A549 (cell line): ENCODE measurements at regions not wholly inside any gene's neighbourhood (a gene's known extent, or its start where the extent isn't known, plus 50 kb on each side); places are given as distances from the start of the nearest gene placed in this dataset.

Experiments used
- ATAC-seq, 2 experiments: fragments of 200-7000 bp in 1 of 2; fragments of >200 bp in 1 of 2; cut with Nextera tagmentation in 1 of 2; cut with Tn5 transposase in 1 of 2; 3 replicates each; pipeline versions ENCODE4 v1.8.0 to v1.9.1; 2018 to 2020; ENCODE audit warnings: mild to moderate bottlenecking in 1 of 2, moderate library complexity in 1 of 2
- CTCF ChIA-PET: fragments of 300-600 bp; sonication (Branson Sonifier 250); formaldehyde crosslinking; extraction: SDS; loops from one replicate; lab custom pipeline; 2021; ENCODE audit warnings: antibody characterized with exemption, inconsistent platforms; lab: Yijun Ruan, JAX
- POLR2A ChIA-PET: fragments of 350-600 bp; formaldehyde crosslinking; extraction: SDS; loops from one replicate; lab custom pipeline; 2021; ENCODE audit warnings: antibody characterized with exemption, inconsistent platforms; lab: Yijun Ruan, JAX
- DNase-seq, 2 experiments: peaks; one replicate each; pipeline versions ENCODE4 v3.0.0 to v3.0.0-alpha.2; 2011 to 2016; ENCODE audit warnings: low read depth in 1 of 2, low spot score in 1 of 2
- FAIRE-seq: peaks from 2 replicates; lab custom pipeline; 2011; peaks lifted over from hg19 to GRCh38; lab: Jason Lieb, UNC
- H3K27ac ChIP-seq, 2 experiments: fragments of >200 bp; sonication (Bioruptor Twin); formaldehyde crosslinking; 3 replicates each; pipeline ENCODE4 v1.5.1; 2016 to 2017
- H3K4me1 ChIP-seq: fragments of >200 bp; sonication (Bioruptor Twin); formaldehyde crosslinking; 3 replicates; pipeline ENCODE4 v1.6.1; 2016
- H3K4me2 ChIP-seq: fragments of >200 bp; sonication (Bioruptor Twin); formaldehyde crosslinking; 3 replicates; pipeline ENCODE4 v1.6.1; 2016
- H3K4me3 ChIP-seq: fragments of >200 bp; sonication (Bioruptor Twin); formaldehyde crosslinking; 3 replicates; pipeline ENCODE4 v1.5.1; 2016
- H3K9me3 ChIP-seq: fragments of >200 bp; sonication (Bioruptor Twin); formaldehyde crosslinking; 3 replicates; pipeline ENCODE4 v1.6.1; 2016
- BCL3 ChIP-seq: fragments of >200 bp; sonication (Bioruptor Twin); formaldehyde crosslinking; IDR thresholded peaks from 3 replicates; pipeline ENCODE4 v1.6.1; 2016
- BHLHE40 ChIP-seq: IDR thresholded peaks from 2 replicates; pipeline ENCODE4 v1.6.1; 2012; ENCODE audit warnings: low read depth, low read length, inconsistent platforms
- CHD2 ChIP-seq: fragments of 150-350 bp; IDR thresholded peaks from 2 replicates; pipeline ENCODE4 v1.6.1; 2014; ENCODE audit warnings: low read length; ENCODE audit not compliant: partially characterized antibody
- CHD4 ChIP-seq: fragments of 200-600 bp; sonication (generic); IDR thresholded peaks from 2 replicates; pipeline ENCODE4 v1.6.1; 2016; ENCODE audit warnings: antibody characterized with exemption, mild to moderate bottlenecking, borderline replicate concordance
- EHF ChIP-seq: fragments of 250-450 bp; sonication (Bioruptor Pico); IDR thresholded peaks from 2 replicates; pipeline ENCODE4 v1.5.0; 2020; ENCODE audit warnings: mild to moderate bottlenecking
- FOSL2 ChIP-seq, 2 experiments: fragments of 450-650 bp in 1 of 2; fragments of >200 bp in 1 of 2; sonication (Bioruptor Twin) in 1 of 2; formaldehyde crosslinking; IDR thresholded peaks; 2 replicates each; pipeline versions ENCODE4 v1.5.0 to v1.6.1; 2016 to 2020; ENCODE audit warnings: mild to moderate bottlenecking in 1 of 2, moderate library complexity in 1 of 2
- GATA3 ChIP-seq: IDR thresholded peaks from 2 replicates; pipeline ENCODE4 v1.6.1; 2012; ENCODE audit warnings: borderline replicate concordance
- HMGXB4 ChIP-seq: fragments of 250-450 bp; sonication (Bioruptor Pico); IDR thresholded peaks from 2 replicates; pipeline ENCODE4 v1.5.0; 2021; ENCODE audit warnings: mild to moderate bottlenecking, moderate library complexity, borderline replicate concordance
- HOXB13 ChIP-seq: fragments of 250-450 bp; sonication (Bioruptor Pico); IDR thresholded peaks from 2 replicates; pipeline ENCODE4 v1.5.0; 2020; ENCODE audit warnings: low read depth, mild to moderate bottlenecking, moderate library complexity
- MAFK ChIP-seq: fragments of 450-650 bp; IDR thresholded peaks from 2 replicates; pipeline ENCODE4 v1.6.1; 2014; ENCODE audit not compliant: partially characterized antibody
- MAZ ChIP-seq: fragments of 150-350 bp; IDR thresholded peaks from 2 replicates; pipeline ENCODE4 v1.6.1; 2014; ENCODE audit warnings: antibody characterized with exemption, low read depth, low read length, borderline replicate concordance
- NPAS2 ChIP-seq: fragments of 250-450 bp; sonication (Bioruptor Pico); IDR thresholded peaks from 2 replicates; pipeline ENCODE4 v1.8.0; 2022; ENCODE audit warnings: mild to moderate bottlenecking, moderate library complexity, borderline replicate concordance
- POLR2A ChIP-seq: IDR thresholded peaks from 2 replicates; pipeline ENCODE4 v1.6.1; 2012; ENCODE audit warnings: mild to moderate bottlenecking, low read length
- POLR2AphosphoS2 ChIP-seq: conservative IDR thresholded peaks from 2 replicates; pipeline ENCODE4 v1.6.1; 2012; ENCODE audit warnings: low read length, improper control_type of control experiment, inconsistent platforms
- RARB ChIP-seq: fragments of 250-450 bp; sonication (Bioruptor Pico); IDR thresholded peaks from 2 replicates; pipeline ENCODE4 v1.8.0; 2021; ENCODE audit warnings: mild to moderate bottlenecking, moderate library complexity
- RFX5 ChIP-seq: fragments of 450-650 bp; IDR thresholded peaks from 2 replicates; pipeline ENCODE4 v1.7.1; 2014; ENCODE audit warnings: antibody characterized with exemption, mild to moderate bottlenecking, moderate library complexity
- SMC3 ChIP-seq: fragments of >200 bp; sonication (Bioruptor Twin); formaldehyde crosslinking; IDR thresholded peaks from 3 replicates; pipeline ENCODE4 v1.6.1; 2018; ENCODE audit warnings: inconsistent platforms
- TFCP2L1 ChIP-seq: fragments of 250-450 bp; sonication (Bioruptor Pico); IDR thresholded peaks from 2 replicates; pipeline ENCODE4 v1.5.0; 2021; ENCODE audit warnings: mild to moderate bottlenecking
- ZC3H11A ChIP-seq: fragments of 450-650 bp; IDR thresholded peaks from 2 replicates; pipeline ENCODE4 v1.6.1; 2014; ENCODE audit warnings: antibody characterized with exemption, mild to moderate bottlenecking
- ZNF302 ChIP-seq: fragments of 250-450 bp; sonication (Bioruptor Pico); IDR thresholded peaks from 2 replicates; pipeline ENCODE4 v1.9.0; 2021; ENCODE audit warnings: inconsistent platforms, mild to moderate bottlenecking, moderate library complexity
- WGBS: methylation state at CpG from one replicate; pipeline ENCODE4 v1.1.6; 2017; ENCODE audit errors: missing lambda C conversion rate; 5-methylcytosine and 5-hydroxymethylcytosine counted together

GRCh38 chr14:66135831-66136230 is 350.3 kb upstream of the CCDC196 start (continued):
- no peak for TF ChIP-seq BCL3
- no peak for TF ChIP-seq TFCP2L1 (CRISPR knock-in tag)

GRCh38 chr14:66137081-66137480 is 349.1 kb upstream of the CCDC196 start:
- ChIA-PET CTCF (no interaction called here), POLR2A (no interaction called here)
- Histone ChIP-seq H3K4me1 (no peaks in the 10 kb centered on the region), H3K4me2 (no peak overlapping the region), H3K27ac (no peak overlapping the region), H3K9me3 (no peaks in the 10 kb centered on the region)
- no peak for ATAC-seq
- no peak for DNase-seq
- FAIRE-seq: no peak
- 57% methylated on average over 8 of the region's 8 CpGs for WGBS
- TF ChIP-seq HMGXB4 (CRISPR knock-in tag) (no peak), POLR2AphosphoS2 (no peak), TFCP2L1 (CRISPR knock-in tag) (no peak), MAFK (no peak), ZNF302 (CRISPR knock-in tag) (no peak), POLR2A (no peak), NPAS2 (CRISPR knock-in tag) (no peak)
- TF ChIP-seq, all 56 proteins: peak for 0
- no peak overlapping the region for H3K4me3 ChIP-seq

GRCh38 chr14:66139432-66139831 is 346.7 kb upstream of the CCDC196 start:
- no peak for FAIRE-seq
- no peak overlapping the region for H3K4me3 ChIP-seq

More at GRCh38 chr14:66139432-66139831, 346.7 kb upstream of the CCDC196 start:
- DNase-seq (no peak), ATAC-seq (no peak)
- H3K4me1 ChIP-seq: no peaks in the 10 kb centered on the region
- POLR2A ChIA-PET: no interaction called here
- TF ChIP-seq RARB: no peak
- TF ChIP-seq SMC3: no peak
- TF ChIP-seq EHF (CRISPR knock-in tag): no peak
- no peak for TF ChIP-seq RFX5
- no peak for TF ChIP-seq MAZ
- TF ChIP-seq HOXB13 (CRISPR knock-in tag): no peak
- no peak for TF ChIP-seq CHD4
- no peak for TF ChIP-seq HMGXB4 (CRISPR knock-in tag)
- TF ChIP-seq BHLHE40: no peak
- no peak for TF ChIP-seq TFCP2L1 (CRISPR knock-in tag)
- TF ChIP-seq GATA3: no peak
- no peak for TF ChIP-seq ZC3H11A
- TF ChIP-seq FOSL2 (IDR thresholded peaks at IDR 0.05): no peak
- TF ChIP-seq FOSL2 (CRISPR knock-in tag; IDR thresholded peaks at IDR 0.05): no peak
- no peak for TF ChIP-seq CHD2
- CTCF ChIA-PET: interaction anchor here (0.6 kb wide), 1 partner anchor 757 kb away, joined by 3 read pairs; no protein-coding TSS in a partner anchor
- H3K9me3 ChIP-seq: no peaks in the 10 kb centered on the region
- H3K4me2 ChIP-seq: no peak overlapping the region
- no peak overlapping the region for H3K27ac ChIP-seq
